ENCODE measurements at regions not wholly inside any gene's neighbourhood (a gene's known extent, or its start where the extent isn't known, plus 50 kb on each side); places are given as distances from the start of the nearest gene placed in this dataset.

- Histone ChIP-seq H3K27ac (replicated peaks) (no peak overlapping the region), H3K4me1 (no peaks in the 10 kb centered on the region), H3K27me3 (ENCODE audit: low read depth) (no peaks in the 10 kb centered on the region), H3K9me3 (replicated peaks) (no peaks in the 10 kb centered on the region), H3K4me3 (no peak overlapping the region), H3K36me3 (no peaks in the 10 kb centered on the region)
- no peak for DNase-seq
- no peak for TF ChIP-seq CTCF (IDR thresholded peaks at IDR 0.05; ENCODE audit: borderline replicate concordance)
- intact Hi-C loops (cut with micrococcal nuclease) = no loop called here
These were observed 165.4 kb upstream of the DCBLD2 start for GRCh38 chr3:99066863-99067262.

- Histone ChIP-seq H3K27me3 (ENCODE audit: low read depth) (no peaks in the 10 kb centered on the region), H3K27ac (replicated peaks) (no peak overlapping the region), H3K36me3 (no peaks in the 10 kb centered on the region), H3K4me3 (no peak overlapping the region), H3K9me3 (replicated peaks) (no peaks in the 10 kb centered on the region), H3K4me1 (no peaks in the 10 kb centered on the region)
- intact Hi-C loops (cut with micrococcal nuclease) = no loop called here
- no peak for TF ChIP-seq CTCF (IDR thresholded peaks at IDR 0.05; ENCODE audit: borderline replicate concordance)
- no peak for DNase-seq
These were observed 147.7 kb upstream of the DCBLD2 start for GRCh38 chr3:99049164-99049563.

- no peak overlapping the region for H3K27ac ChIP-seq (replicated peaks)
- TF ChIP-seq CTCF (IDR thresholded peaks at IDR 0.05; ENCODE audit: borderline replicate concordance) = no peak
- no peaks in the 10 kb centered on the region for H3K9me3 ChIP-seq (replicated peaks)
- H3K4me1 ChIP-seq = no peaks in the 10 kb centered on the region
- H3K4me3 ChIP-seq = no peak overlapping the region
- no peak for DNase-seq
- H3K27me3 ChIP-seq (ENCODE audit: low read depth) = no peaks in the 10 kb centered on the region
- intact Hi-C loops (cut with micrococcal nuclease) = no loop called here
- H3K36me3 ChIP-seq = no peaks in the 10 kb centered on the region
These were observed 140.3 kb upstream of the DCBLD2 start for GRCh38 chr3:99041747-99042146.

- intact Hi-C loops (cut with micrococcal nuclease) = no loop called here
- H3K9me3 ChIP-seq (replicated peaks) = peaks cover 33% of the 10 kb centered on the region
- no peaks in the 10 kb centered on the region for H3K4me1 ChIP-seq
- DNase-seq = no peak
- H3K27ac ChIP-seq (replicated peaks) = no peak overlapping the region
- H3K27me3 ChIP-seq (ENCODE audit: low read depth) = no peaks in the 10 kb centered on the region
- H3K36me3 ChIP-seq = no peaks in the 10 kb centered on the region
- TF ChIP-seq CTCF (IDR thresholded peaks at IDR 0.05; ENCODE audit: borderline replicate concordance) = no peak
- no peak overlapping the region for H3K4me3 ChIP-seq
These were observed 130.3 kb upstream of the DCBLD2 start for GRCh38 chr3:99031778-99032177.

- H3K4me1 ChIP-seq = no peaks in the 10 kb centered on the region
- intact Hi-C loops (cut with micrococcal nuclease) = loop anchor here (10.0 kb wide), 2 partner anchors 151 to 731 kb away; no protein-coding TSS in a partner anchor
- H3K36me3 ChIP-seq = no peaks in the 10 kb centered on the region
These were observed 122.2 kb upstream of the DCBLD2 start for GRCh38 chr3:99023590-99024192.

More at GRCh38 chr3:99023590-99024192, 122.2 kb upstream of the DCBLD2 start:
- H3K27ac ChIP-seq (replicated peaks) = no peak overlapping the region
- peaks cover 18% of the 10 kb centered on the region for H3K9me3 ChIP-seq (replicated peaks)
- no peak for DNase-seq
- H3K4me3 ChIP-seq = no peak overlapping the region
- peak; percentile 77 for TF ChIP-seq CTCF (IDR thresholded peaks at IDR 0.05; ENCODE audit: borderline replicate concordance)
- no peaks in the 10 kb centered on the region for H3K27me3 ChIP-seq (ENCODE audit: low read depth)

Measured in left ventricle myocardium inferior (tissue), 1 donor.